ENCODE measurements at regions not wholly inside any gene's neighbourhood (a gene's known extent, or its start where the extent isn't known, plus 50 kb on each side); places are given as distances from the start of the nearest gene placed in this dataset.
"Not testable (repeated sequence)": the region's sequence is repeated elsewhere in the genome, so short reads cannot be mapped to it uniquely, and the experiment has no call there.

DNA sequence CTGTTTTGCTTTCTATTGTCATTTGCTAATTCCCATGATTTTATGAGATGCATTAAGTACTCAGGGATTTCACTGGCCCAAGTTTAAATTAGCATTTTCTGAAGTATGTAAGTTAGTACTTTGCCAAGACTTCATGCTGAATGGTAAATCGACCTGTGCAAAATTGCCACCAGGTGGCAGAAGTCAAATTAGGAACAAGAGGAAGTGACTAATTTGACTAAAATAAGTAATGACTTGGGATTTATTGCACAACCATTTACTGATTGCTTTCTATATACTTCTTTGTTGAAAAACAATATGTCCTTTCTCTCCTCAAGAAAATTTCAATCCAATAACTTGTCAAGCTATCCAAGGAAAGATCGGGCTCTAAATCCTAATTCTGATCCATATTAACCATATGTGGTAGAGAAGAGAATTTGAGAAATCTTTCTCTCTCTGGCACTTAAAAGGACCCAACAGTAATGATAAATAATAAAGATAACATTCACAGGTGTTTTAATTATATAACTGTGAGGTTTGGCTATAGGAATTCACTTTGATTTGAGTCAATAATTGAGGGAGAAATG, 253.7 kb upstream of the CHORDC1 start:
- Mint-ChIP-seq H3K9me3 (no peaks in the 10 kb centered on the region), H3K27ac (no peak overlapping the region), H3K4me1 (ENCODE audit: unreplicated experiment) (no peaks in the 10 kb centered on the region), H3K4me3 (no peak overlapping the region), H3K27me3 (no peaks in the 10 kb centered on the region), H3K36me3 (no peaks in the 10 kb centered on the region)
- no peak for DNase-seq (ENCODE audit: extremely low spot score, unreplicated experiment)
- TF ChIP-seq, protein P1, sequence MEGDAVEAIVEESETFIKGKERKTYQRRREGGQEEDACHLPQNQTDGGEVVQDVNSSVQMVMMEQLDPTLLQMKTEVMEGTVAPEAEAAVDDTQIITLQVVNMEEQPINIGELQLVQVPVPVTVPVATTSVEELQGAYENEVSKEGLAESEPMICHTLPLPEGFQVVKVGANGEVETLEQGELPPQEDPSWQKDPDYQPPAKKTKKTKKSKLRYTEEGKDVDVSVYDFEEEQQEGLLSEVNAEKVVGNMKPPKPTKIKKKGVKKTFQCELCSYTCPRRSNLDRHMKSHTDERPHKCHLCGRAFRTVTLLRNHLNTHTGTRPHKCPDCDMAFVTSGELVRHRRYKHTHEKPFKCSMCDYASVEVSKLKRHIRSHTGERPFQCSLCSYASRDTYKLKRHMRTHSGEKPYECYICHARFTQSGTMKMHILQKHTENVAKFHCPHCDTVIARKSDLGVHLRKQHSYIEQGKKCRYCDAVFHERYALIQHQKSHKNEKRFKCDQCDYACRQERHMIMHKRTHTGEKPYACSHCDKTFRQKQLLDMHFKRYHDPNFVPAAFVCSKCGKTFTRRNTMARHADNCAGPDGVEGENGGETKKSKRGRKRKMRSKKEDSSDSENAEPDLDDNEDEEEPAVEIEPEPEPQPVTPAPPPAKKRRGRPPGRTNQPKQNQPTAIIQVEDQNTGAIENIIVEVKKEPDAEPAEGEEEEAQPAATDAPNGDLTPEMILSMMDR (conservative IDR thresholded peaks at IDR 0.05): peak; percentile 74

DNA sequence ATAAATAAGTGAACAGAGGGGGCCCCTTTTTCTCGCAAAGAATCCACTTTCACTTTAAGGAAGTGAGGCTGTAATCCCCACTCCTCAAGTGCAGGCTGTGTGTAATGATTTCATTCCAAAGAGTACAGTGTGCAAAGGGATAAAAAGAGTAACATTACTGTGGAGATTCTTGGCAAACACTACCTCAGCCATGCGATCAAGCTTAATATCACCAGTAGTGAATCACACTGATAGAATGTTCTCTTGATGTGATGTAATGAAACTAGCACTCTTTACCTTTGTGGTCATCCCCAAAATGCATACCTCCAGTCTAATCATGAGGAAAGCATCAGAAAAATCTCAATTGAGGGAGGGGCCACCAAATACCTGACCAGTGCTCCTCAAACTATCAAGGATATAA, 246.1 kb upstream of the CHORDC1 start:
- Mint-ChIP-seq H3K36me3 (no peaks in the 10 kb centered on the region), H3K27ac (no peak overlapping the region)
- TF ChIP-seq, protein P1 (conservative IDR thresholded peaks at IDR 0.05): no peak

DNA sequence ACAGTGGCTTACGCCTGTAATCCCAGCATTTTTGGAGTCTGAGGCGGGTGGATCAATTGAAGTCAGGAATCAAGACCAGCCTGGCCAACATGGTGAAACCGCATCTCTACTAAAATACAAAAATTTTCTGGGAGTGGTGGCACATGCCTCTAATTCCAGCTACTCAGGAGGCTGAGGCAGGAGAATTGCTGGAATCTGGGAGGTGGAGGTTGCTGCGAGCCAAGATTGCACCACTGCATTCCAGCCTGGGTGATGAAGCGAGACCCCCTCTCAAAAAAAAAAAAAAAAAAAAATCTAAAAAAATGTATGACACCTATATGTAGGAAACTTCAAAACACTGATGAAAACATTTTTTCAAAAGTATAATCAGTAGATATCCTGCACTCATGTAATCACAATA, 242.7 kb upstream of the CHORDC1 start:
- Mint-ChIP-seq H3K27me3 (no peaks in the 10 kb centered on the region), H3K9me3 (no peaks in the 10 kb centered on the region), H3K27ac (no peak overlapping the region), H3K4me1 (ENCODE audit: unreplicated experiment) (no peaks in the 10 kb centered on the region), H3K4me3 (no peak overlapping the region), H3K36me3 (no peaks in the 10 kb centered on the region)
- TF ChIP-seq, protein P1 (conservative IDR thresholded peaks at IDR 0.05): no peak
- no peak for DNase-seq (ENCODE audit: extremely low spot score, unreplicated experiment)

More for the DNA sequence above, 246.1 kb upstream of the CHORDC1 start:
- no peaks in the 10 kb centered on the region for H3K27me3 Mint-ChIP-seq
- H3K4me3 Mint-ChIP-seq: no peak overlapping the region
- no peaks in the 10 kb centered on the region for H3K4me1 Mint-ChIP-seq (ENCODE audit: unreplicated experiment)
- H3K9me3 Mint-ChIP-seq: no peaks in the 10 kb centered on the region
- no peak for DNase-seq (ENCODE audit: extremely low spot score, unreplicated experiment)

DNA sequence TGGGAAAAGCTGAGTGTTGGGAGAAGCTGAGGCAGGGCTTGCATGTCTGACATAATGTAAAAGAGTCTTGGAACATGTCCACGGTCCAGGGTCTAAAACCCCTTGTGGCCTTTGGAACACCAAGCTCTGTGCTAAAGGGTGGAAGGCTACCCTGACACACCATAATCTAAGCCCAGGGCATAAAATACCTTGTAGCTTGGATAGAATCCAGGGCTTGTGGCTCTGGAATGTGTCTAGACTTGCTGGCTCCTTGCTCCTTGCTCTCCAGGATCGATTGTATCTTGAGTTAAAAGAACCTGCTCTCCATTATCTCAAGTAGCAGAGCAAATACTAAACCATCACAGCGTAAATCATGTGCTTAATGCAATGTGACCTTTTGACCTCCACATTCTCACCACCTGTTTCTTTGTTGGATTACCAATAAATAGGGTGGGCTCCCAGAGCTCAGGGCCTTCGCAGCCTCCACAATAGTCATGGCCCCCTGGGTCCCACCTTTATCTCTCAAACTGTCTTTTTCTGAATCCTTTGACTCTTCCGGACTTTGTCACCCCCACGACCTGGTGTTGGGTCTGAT, 232.6 kb upstream of the CHORDC1 start:
- not testable (repeated sequence) for H3K27ac Mint-ChIP-seq

DNA sequence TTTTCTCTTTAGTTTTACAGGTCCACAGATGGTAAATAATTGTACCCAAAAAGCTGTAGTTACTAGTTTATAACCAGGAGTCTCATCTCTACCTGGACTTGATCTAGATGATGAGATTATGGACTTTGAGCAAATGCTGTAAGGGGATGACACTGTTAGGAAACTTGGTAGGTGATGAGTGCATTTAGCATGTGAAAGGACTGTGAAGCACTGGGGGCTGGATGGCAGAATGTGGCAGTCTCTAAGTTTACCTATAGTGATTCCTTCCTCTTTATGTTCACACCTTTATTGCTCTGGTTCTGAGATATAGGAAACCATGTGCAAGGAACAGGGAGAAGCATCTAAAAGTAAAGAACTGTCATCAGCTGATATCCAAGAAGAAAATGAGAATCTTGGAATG, 230.7 kb upstream of the CHORDC1 start:
- Mint-ChIP-seq H3K27me3 (no peaks in the 10 kb centered on the region), H3K4me1 (ENCODE audit: unreplicated experiment) (peaks cover 4% of the 10 kb centered on the region), H3K36me3 (peaks cover 4% of the 10 kb centered on the region), H3K9me3 (peaks cover 10% of the 10 kb centered on the region), H3K27ac (no peak overlapping the region), H3K4me3 (no peak overlapping the region)
- TF ChIP-seq, protein P1 (conservative IDR thresholded peaks at IDR 0.05): no peak
- no peak for DNase-seq (ENCODE audit: extremely low spot score, unreplicated experiment)

More for the DNA sequence above, 232.6 kb upstream of the CHORDC1 start:
- H3K36me3 Mint-ChIP-seq; DNase-seq (ENCODE audit: extremely low spot score, unreplicated experiment); H3K4me1 Mint-ChIP-seq (ENCODE audit: unreplicated experiment); H3K27me3 Mint-ChIP-seq; H3K4me3 Mint-ChIP-seq; H3K9me3 Mint-ChIP-seq: not testable (repeated sequence)

DNA sequence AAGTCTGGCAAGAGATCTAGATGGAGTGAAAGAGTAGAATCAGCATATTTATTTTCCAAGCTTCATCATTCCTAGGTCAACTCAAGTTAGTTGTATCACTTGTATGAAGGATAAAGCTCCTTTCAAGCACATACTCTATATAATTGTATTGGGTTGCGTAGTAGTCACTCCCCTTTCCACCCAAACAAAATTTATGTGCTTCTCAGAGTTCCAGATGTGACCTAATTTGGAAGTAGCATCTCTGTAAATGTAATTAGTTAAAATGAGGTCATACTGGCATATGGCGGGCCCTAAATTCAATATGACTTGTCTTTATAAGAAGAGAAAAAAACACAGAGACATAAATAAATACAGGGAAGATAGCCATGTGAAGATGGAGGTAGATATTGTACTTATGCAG, 226.8 kb upstream of the CHORDC1 start:
- H3K4me3 Mint-ChIP-seq: no peak overlapping the region
- TF ChIP-seq, protein P1 (conservative IDR thresholded peaks at IDR 0.05): no peak
- DNase-seq (ENCODE audit: extremely low spot score, unreplicated experiment): no peak
- H3K36me3 Mint-ChIP-seq: no peaks in the 10 kb centered on the region
- peaks cover 13% of the 10 kb centered on the region for H3K4me1 Mint-ChIP-seq (ENCODE audit: unreplicated experiment)
- H3K27me3 Mint-ChIP-seq: no peaks in the 10 kb centered on the region
- no peak overlapping the region for H3K27ac Mint-ChIP-seq
- H3K9me3 Mint-ChIP-seq: peaks cover 4% of the 10 kb centered on the region

Measured in type B pancreatic cell (in vitro differentiated cells).